Prostate gland (tissue), 2 donors: ENCODE measurements at regions not wholly inside any gene's neighbourhood (a gene's known extent, or its start where the extent isn't known, plus 50 kb on each side); places are given as distances from the start of the nearest gene placed in this dataset.
A peak's percentile ranks its signal among the peaks of the same experiment; 100 is the strongest.

Experiments
- CTCF ChIP-seq, 4 experiments: fragments of 200-600 bp in 2 of 4; fragments of 450-650 bp in 2 of 4; sonication (generic) in 2 of 4; IDR thresholded peaks; 1 replicate in 3 of 4; 2 replicates in 1 of 4; pipeline ENCODE4 v1.5.1; 2016 to 2019; ENCODE audit warnings: antibody characterized with exemption in 4 of 4, mild to moderate bottlenecking in 2 of 4, moderate library complexity in 2 of 4
- POLR2A ChIP-seq: fragments of 450-650 bp; IDR thresholded peaks from one replicate; pipeline ENCODE4 v1.6.1; 2016; ENCODE audit warnings: antibody characterized with exemption, mild to moderate bottlenecking
- POLR2AphosphoS5 ChIP-seq: sonication (generic); formaldehyde crosslinking; IDR thresholded peaks from one replicate; pipeline ENCODE4 v1.6.1; 2017; ENCODE audit warnings: antibody characterized with exemption

- TF ChIP-seq CTCF (IDR thresholded peaks at IDR 0.05) (no peak), POLR2AphosphoS5 (peak; percentile 59), POLR2A (peak; percentile 29)
Observed at GRCh38 chr14:100438678-100439592, 115.8 kb downstream of the SLC25A47 start.
